Pulmonary artery endothelial cell (primary cell): ENCODE measurements at regions not wholly inside any gene's neighbourhood (a gene's known extent, or its start where the extent isn't known, plus 50 kb on each side); places are given as distances from the start of the nearest gene placed in this dataset.
"Not testable (repeated sequence)": the region's sequence is repeated elsewhere in the genome, so short reads cannot be mapped to it uniquely, and the experiment has no call there.

Source experiments
- DNase-seq: peaks from one replicate; pipeline ENCODE4 v3.0.0-alpha.2; 2011; ENCODE audit warnings: low read depth, low spot score

- no peak for DNase-seq
These were observed 78.8 kb upstream of the ATP5PO start for GRCh38 chr21:33994373-33994772.

GRCh38 chr21:33993286-33994231, 78.0 kb upstream of the ATP5PO start:
- DNase-seq, result no peak

- DNase-seq, result not testable (repeated sequence)
These were observed 76.8 kb upstream of the ATP5PO start for GRCh38 chr21:33992412-33992811.

GRCh38 chr21:33991133-33991532, 75.5 kb upstream of the ATP5PO start:
- no peak for DNase-seq

- DNase-seq, result no peak
These were observed 73.8 kb upstream of the ATP5PO start for GRCh38 chr21:33989440-33989839.

DNA sequence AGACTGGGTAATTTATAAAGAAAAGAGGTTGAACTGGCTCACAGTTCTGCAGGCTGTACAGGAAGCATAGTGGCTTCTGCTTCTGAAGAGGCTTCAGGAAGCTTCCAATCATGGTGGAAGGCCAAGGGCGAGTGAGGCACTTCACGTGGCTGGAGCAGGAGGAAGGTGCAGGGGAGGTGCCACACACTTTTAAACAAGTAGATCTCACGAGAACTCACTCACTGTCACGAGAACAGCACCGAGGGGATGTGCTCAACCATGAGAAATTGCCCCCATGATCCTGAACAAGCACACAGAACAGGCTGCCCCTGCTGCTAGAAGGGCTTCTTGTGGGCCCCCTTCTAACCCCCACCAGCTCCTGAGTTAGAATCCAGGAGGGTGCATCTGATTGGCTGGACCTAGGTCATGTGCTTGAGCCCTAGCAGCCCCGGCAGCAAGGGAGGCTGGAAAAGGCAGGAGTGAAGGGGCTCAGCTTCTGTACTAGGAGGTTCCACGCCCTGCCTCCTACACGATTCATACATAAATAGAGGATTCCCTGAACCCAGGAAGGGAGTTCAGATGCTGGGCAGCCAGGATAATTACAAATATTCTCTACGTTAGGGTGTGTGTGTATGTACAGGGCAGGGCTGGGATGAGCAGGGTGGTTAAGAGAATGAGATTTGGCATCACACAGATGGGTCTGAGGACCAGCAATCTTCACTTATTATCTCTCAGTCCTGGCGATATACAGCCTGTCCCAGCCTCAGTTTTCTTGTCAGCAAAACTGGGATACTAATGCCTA, 72.8 kb upstream of the ATP5PO start:
- no peak for DNase-seq

DNA sequence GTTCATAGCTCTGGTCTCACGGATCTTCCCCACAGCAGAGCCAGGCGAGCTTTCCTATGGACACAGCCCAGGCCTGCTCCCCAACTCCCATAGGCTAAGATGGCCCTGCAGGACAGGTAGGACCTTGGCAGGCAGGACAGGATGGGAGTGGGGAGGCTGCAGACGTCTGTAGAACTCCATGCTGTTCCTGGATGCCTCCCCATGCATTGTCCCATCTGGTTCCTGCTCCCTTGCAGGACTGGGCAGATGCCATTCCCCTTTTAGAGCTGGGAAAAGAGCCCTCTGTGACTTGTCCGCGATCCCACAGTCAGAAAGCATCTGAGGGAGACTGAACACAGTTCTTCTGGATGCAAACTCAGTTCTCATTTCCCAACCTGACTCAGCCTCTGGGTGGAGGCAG, 71.9 kb upstream of the ATP5PO start:
- no peak for DNase-seq

GRCh38 chr21:33985117-33986050, 69.8 kb upstream of the ATP5PO start:
- no peak for DNase-seq

DNA sequence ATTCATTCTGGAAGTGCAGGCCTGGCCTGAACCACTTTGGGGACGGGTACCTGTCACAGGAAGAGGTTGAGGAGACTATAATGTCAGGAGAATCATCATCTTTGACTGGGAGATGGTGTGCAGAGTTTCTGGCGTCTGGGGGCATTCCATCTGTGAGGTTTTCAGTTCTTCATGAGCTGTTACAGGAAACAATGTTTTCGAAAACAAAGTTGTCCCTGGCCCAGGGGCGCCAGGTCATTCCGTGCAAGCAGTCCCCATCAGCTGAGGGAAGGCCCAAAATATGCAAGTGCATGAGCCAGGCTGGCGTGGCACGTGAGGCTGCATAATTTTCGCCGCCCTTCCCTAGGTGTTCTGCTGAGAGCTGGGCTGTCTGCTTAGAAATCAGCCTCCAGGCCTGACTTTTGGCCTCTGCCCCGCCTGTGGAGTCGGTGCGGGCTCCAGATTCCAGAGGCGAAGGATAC, 68.4 kb upstream of the ATP5PO start:
- no peak for DNase-seq

- no peak for DNase-seq
These were observed 65.9 kb upstream of the ATP5PO start for GRCh38 chr21:33981391-33982101.

DNA sequence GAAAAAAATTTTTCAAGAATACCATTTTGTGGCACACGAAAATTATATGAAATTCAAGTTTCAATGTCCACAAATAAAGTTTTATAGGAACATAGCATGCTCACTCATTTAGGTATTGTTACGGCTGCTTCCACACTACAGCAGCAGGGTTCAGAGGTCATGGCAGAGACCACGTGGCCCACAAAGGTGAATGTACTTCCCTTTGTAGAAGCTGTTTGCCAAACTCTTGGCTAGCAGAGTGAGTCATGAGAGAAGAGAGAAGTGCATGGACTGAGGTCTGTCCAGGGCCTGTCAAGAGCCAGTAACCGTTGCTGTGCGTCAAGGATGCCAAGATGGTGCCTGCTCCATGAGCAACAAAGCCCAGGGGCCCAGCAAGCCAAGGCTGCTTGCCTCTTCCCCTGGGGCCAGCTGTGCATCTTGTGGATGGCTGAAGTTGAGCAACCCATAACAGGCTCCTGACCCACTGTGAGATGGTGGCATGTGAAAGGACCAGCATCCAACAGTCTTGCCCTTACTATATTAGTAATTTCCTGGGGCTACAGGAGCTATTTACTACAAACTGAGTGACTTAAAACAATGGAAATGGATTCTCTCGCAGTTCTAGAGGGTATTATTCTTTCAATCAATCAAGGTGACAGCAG, 64.8 kb upstream of the ATP5PO start:
- DNase-seq, result no peak

DNA sequence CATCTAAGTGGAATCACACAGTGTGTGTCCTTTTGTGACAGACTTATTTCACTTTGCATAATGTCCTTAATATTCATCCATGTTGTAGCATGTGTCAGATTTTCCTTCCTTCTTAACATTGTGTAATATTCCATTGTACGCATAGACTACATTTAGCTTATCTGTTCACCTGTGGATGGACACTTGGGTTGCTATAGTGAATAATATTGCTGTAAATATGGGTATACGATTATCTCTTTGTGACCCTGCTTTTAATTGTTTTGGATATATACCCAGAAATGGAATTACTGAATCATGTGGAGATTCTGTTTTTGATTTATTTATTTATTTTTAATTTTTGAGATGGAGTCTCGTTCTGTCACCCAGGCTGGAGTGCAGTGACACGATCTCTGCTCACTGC, 63.0 kb upstream of the ATP5PO start:
- no peak for DNase-seq

DNA sequence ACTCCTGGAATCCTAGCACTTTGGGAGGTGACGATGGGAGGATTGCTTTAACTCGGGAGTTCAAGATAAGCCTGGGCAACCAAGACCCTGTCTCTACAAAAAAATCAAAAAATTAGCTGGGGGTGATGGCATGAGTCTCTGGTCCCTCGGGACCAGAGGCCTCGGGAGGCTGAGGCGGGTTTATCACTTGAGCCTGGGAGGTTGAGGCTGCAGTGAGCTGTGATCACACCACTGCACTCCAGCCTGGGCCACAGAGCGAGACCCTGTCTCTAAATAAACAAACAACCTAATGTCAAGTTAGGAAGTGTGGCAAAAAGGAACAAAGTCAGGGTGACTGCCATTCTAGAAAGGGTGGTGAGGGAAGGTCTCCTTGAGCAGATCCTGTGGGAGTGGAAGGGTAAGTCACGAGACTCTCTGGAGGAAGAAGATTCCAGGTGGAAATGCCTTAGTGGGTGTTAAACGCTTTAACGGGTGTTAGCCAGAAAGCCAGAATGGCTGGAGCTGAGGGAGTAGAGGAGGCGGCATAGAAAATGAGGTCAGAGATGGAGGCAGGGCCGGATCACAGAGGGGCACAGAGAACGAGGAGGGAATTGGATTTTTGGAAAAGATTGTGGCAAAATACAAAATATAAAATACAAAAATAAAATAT, 62.2 kb upstream of the ATP5PO start:
- no peak for DNase-seq

- DNase-seq, result no peak
These were observed 61.6 kb upstream of the ATP5PO start for GRCh38 chr21:33977017-33977720.

- no peak for DNase-seq
These were observed 60.7 kb upstream of the ATP5PO start for GRCh38 chr21:33976082-33977016.

- DNase-seq, result no peak
These were observed 60.0 kb upstream of the ATP5PO start for GRCh38 chr21:33975548-33976081.
